ENCODE measurements at regions not wholly inside any gene's neighbourhood (a gene's known extent, or its start where the extent isn't known, plus 50 kb on each side); places are given as distances from the start of the nearest gene placed in this dataset.

DNA sequence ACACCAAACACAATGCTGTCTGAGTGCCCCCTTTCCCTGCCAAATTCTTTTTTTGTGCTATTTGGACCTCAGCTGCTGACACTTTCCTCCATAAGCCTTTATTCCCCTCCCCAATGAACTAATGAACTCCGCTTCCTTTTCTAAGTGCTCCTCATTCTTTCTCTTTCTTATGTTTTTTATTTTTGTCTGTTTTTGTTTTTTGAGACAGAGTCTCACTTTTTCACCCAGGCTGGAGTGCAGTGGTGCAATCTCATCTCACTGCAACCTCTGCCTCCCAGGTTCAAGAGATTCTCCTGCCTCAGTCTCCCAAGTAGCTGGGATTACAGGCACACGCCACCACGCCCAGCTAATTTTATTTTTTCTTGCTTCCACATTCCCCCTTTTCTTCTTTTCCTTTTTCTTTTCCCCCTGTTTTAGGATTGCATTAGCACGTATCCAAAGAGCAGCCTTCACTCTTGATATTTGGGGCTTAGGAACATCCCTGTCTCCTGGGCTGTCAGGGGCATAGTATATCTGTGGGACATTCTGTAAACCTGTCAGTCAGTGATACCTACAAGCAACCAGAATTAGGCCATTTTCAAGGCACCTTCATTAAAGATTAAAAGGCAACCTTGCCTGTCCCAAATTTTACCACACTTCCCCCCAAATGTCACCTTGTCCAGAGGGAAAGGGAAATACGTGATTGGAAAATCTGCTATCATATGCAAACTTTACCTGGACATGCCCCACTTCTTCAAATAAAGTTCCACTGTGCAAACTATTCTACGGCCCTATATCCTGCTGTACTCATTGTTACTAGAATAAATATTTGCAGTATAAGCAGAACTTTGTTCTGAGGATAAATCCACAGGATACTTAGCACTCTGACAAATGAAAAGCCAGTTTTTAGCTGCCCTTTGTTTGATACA lies 65.1 kb upstream of the ACSL3 start:
- TF ChIP-seq GLIS3 (CRISPR knock-in tag; IDR thresholded peaks at IDR 0.05) (no peak), ZFP3 (CRISPR knock-in tag; IDR thresholded peaks at IDR 0.05) (no peak), ZFP30 (CRISPR knock-in tag; IDR thresholded peaks at IDR 0.05) (no peak), RARB (CRISPR knock-in tag; IDR thresholded peaks at IDR 0.05) (no peak), ISL1 (CRISPR knock-in tag; IDR thresholded peaks at IDR 0.05) (no peak), CSDC2 (CRISPR knock-in tag; IDR thresholded peaks at IDR 0.05) (no peak), ZNF565 (CRISPR knock-in tag; conservative IDR thresholded peaks at IDR 0.05; ENCODE audit: low read depth) (no peak), BACH2 (CRISPR knock-in tag; IDR thresholded peaks at IDR 0.05; ENCODE audit: borderline replicate concordance) (no peak), TCF4 (CRISPR knock-in tag; IDR thresholded peaks at IDR 0.05; ENCODE audit: borderline replicate concordance) (no peak)
- TF ChIP-seq, protein P1, sequence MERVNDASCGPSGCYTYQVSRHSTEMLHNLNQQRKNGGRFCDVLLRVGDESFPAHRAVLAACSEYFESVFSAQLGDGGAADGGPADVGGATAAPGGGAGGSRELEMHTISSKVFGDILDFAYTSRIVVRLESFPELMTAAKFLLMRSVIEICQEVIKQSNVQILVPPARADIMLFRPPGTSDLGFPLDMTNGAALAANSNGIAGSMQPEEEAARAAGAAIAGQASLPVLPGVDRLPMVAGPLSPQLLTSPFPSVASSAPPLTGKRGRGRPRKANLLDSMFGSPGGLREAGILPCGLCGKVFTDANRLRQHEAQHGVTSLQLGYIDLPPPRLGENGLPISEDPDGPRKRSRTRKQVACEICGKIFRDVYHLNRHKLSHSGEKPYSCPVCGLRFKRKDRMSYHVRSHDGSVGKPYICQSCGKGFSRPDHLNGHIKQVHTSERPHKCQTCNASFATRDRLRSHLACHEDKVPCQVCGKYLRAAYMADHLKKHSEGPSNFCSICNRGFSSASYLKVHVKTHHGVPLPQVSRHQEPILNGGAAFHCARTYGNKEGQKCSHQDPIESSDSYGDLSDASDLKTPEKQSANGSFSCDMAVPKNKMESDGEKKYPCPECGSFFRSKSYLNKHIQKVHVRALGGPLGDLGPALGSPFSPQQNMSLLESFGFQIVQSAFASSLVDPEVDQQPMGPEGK (CRISPR knock-in tag; IDR thresholded peaks at IDR 0.05; ENCODE audit: borderline replicate concordance): no peak
- TF ChIP-seq, protein P2, sequence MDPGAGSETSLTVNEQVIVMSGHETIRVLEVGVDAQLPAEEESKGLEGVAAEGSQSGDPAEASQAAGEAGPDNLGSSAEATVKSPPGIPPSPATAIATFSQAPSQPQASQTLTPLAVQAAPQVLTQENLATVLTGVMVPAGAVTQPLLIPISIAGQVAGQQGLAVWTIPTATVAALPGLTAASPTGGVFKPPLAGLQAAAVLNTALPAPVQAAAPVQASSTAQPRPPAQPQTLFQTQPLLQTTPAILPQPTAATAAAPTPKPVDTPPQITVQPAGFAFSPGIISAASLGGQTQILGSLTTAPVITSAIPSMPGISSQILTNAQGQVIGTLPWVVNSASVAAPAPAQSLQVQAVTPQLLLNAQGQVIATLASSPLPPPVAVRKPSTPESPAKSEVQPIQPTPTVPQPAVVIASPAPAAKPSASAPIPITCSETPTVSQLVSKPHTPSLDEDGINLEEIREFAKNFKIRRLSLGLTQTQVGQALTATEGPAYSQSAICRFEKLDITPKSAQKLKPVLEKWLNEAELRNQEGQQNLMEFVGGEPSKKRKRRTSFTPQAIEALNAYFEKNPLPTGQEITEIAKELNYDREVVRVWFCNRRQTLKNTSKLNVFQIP (CRISPR knock-in tag; IDR thresholded peaks at IDR 0.05; ENCODE audit: borderline replicate concordance, low read depth): no peak
- TF ChIP-seq, protein P3, sequence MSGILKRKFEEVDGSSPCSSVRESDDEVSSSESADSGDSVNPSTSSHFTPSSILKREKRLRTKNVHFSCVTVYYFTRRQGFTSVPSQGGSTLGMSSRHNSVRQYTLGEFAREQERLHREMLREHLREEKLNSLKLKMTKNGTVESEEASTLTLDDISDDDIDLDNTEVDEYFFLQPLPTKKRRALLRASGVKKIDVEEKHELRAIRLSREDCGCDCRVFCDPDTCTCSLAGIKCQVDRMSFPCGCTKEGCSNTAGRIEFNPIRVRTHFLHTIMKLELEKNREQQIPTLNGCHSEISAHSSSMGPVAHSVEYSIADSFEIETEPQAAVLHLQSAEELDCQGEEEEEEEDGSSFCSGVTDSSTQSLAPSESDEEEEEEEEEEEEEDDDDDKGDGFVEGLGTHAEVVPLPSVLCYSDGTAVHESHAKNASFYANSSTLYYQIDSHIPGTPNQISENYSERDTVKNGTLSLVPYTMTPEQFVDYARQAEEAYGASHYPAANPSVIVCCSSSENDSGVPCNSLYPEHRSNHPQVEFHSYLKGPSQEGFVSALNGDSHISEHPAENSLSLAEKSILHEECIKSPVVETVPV (CRISPR knock-in tag; IDR thresholded peaks at IDR 0.05): no peak
- TF ChIP-seq, protein P4, sequence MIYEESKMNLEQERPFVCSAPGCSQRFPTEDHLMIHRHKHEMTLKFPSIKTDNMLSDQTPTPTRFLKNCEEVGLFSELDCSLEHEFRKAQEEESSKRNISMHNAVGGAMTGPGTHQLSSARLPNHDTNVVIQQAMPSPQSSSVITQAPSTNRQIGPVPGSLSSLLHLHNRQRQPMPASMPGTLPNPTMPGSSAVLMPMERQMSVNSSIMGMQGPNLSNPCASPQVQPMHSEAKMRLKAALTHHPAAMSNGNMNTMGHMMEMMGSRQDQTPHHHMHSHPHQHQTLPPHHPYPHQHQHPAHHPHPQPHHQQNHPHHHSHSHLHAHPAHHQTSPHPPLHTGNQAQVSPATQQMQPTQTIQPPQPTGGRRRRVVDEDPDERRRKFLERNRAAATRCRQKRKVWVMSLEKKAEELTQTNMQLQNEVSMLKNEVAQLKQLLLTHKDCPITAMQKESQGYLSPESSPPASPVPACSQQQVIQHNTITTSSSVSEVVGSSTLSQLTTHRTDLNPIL (CRISPR knock-in tag; IDR thresholded peaks at IDR 0.05; ENCODE audit: low read depth): no peak

Data from SK-N-SH treated with all-trans-retinoic acid at 6 μM for 48 hours (cell line).